GM12865 (cell line): ENCODE measurements at regions not wholly inside any gene's neighbourhood (a gene's known extent, or its start where the extent isn't known, plus 50 kb on each side); places are given as distances from the start of the nearest gene placed in this dataset.

Experiments used
- DNase-seq: peaks from one replicate; pipeline ENCODE4 v3.0.0; 2010; ENCODE audit warnings: low read depth
- H3K4me3 ChIP-seq: 2 replicates; pipeline ENCODE4 v1.5.1; 2011; ENCODE audit warnings: mild to moderate bottlenecking, low read depth, low read length, control low read depth
- TF ChIP-seq, protein P1 (sequence below): IDR thresholded peaks from 2 replicates; pipeline ENCODE4 v1.5.1; 2011; ENCODE audit warnings: low read length, control low read depth, low read depth, inconsistent platforms; ENCODE audit not compliant: insufficient read depth; ENCODE audit errors: missing control alignments

DNA sequence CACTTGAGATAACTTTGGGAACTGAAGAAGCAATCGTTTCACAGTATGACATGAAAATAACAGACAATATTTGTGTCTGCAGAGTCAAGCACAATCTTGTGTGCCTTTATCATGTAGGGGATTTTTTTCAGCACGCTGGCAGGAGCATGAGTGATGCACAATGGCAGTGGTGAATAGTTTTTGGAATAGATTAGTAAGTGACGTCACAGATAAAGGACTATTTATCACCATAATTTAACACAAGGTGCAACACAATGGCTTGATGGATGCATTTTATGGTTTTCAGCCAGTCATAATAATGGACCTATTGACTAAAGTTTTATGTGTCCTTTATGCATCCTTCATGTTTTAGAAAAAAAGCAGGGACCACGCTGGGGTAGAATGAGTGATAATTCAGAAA, 559.8 kb upstream of the FANCL start:
- TF ChIP-seq, protein P1, sequence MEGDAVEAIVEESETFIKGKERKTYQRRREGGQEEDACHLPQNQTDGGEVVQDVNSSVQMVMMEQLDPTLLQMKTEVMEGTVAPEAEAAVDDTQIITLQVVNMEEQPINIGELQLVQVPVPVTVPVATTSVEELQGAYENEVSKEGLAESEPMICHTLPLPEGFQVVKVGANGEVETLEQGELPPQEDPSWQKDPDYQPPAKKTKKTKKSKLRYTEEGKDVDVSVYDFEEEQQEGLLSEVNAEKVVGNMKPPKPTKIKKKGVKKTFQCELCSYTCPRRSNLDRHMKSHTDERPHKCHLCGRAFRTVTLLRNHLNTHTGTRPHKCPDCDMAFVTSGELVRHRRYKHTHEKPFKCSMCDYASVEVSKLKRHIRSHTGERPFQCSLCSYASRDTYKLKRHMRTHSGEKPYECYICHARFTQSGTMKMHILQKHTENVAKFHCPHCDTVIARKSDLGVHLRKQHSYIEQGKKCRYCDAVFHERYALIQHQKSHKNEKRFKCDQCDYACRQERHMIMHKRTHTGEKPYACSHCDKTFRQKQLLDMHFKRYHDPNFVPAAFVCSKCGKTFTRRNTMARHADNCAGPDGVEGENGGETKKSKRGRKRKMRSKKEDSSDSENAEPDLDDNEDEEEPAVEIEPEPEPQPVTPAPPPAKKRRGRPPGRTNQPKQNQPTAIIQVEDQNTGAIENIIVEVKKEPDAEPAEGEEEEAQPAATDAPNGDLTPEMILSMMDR = no peak
- no peak overlapping the region for H3K4me3 ChIP-seq
- DNase-seq = no peak

DNA sequence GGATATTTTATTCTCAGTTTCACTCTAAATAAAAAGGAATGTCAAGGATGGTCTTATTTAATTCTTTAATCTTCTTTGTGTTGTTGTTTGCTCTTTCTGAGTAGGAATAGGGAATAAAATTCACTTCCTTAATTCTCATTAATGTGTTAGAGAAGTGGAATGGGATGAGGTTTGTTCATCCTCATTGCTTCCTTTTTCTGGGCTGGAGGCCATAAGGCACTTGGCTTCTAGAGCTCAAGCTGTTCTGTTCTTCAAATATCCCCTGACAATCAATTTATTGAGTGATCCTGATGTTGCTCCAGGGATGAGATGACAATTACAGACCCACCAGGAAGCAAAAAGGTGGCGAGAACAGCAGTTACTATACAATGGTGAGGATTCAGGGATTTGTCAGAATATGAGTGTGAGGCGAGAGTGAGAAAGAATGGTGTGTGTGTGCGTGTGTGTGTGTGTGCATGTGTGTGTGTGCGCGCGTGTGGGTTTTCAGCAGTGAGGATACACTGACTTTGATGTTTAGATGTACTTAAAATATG, 557.6 kb upstream of the FANCL start:
- TF ChIP-seq, protein P1 = no peak
- DNase-seq = no peak
- no peak overlapping the region for H3K4me3 ChIP-seq

DNA sequence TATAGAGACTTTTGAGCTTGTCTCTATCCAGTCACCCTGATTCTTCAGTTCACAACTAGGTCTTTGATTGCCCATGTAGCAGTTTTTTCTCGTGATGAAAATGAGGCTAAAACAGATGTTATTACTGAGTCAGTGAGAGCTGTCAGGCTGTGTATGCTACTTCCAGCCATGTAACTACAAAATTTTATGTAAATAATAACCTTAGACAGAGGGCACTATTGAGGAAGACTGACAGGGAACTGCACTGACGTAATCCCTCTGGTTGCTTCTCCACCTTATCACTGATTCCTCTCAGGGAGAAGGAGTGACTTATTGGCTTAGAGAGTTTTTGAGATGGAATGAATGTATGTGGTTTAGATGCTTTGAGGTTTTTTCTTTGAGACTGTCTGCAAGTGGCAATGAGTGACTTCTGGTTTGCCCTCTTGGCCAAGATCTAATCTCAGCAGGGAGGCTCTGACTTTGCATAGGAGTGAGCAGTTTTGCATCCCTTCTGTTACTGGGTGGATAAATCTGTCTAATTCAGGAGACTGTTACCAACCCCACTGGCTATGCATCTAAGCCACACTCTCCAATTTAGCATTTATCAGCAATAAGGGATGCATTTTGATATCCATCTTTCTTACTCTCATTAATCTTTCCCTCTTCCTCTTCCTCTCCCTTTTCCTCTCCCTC, 555.2 kb upstream of the FANCL start:
- DNase-seq = no peak
- TF ChIP-seq, protein P1 = no peak

DNA sequence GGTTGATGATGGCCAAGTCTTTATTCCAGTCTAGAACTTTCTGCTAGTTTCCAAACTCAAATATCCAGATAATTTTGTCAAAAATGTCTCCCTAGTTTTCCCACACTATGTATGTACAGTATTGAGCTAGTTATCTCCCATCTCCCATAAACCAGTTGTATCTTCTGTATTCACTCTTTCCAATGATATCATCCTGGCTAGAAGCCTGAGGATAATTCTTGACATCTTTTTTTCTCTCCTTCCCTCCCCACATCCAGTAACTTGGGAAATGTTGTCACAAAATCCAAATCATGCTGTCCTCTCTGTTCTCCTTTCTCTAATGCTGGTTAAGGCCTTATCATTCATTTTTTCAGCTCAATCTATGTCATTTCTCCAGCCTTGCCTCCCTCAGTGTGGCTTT, 553.8 kb upstream of the FANCL start:
- no peak for DNase-seq
- TF ChIP-seq, protein P1 = no peak
- H3K4me3 ChIP-seq = no peak overlapping the region

More for the DNA sequence above, 555.2 kb upstream of the FANCL start:
- no peak overlapping the region for H3K4me3 ChIP-seq

DNA sequence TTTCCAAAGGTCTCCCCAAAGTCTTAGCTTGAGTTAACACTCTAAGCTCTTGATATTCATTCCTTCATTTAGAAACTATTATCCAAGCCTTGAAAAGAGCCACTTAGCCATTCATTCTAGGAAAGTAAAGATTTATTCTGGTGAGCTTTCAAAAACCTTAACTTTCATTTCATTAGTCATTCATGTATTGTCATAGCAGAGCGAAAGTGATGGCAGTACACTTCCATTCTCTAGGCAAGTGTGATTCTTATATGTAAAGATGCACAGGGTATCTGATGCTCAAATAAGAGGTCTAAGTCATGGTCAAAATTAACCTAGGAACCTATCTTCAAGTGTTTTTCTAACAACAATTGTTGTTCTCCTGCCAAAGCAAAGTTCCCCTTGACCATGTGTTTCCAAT, 553.0 kb upstream of the FANCL start:
- no peak for DNase-seq
- TF ChIP-seq, protein P1 = no peak
- H3K4me3 ChIP-seq = no peak overlapping the region

DNA sequence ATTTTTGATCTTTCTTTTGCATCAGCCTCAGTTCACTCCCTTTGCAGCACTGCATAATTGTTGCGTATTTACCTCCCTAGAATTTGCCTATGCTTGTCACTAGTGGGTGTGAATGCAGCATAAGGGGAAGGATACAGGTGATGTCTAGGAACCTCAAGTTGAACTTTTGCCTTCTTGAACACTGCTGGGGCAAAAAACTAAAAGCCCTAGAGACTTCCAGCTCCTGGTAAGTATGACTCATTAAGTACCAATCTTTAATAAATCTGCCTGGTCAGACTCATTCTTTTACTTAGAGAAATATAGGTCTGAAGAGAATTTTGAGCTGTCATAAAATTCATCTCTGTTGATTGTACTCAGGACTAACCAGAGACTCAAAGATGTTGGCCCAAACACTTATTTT, 547.3 kb upstream of the FANCL start:
- no peak overlapping the region for H3K4me3 ChIP-seq
- TF ChIP-seq, protein P1 = no peak
- no peak for DNase-seq

DNA sequence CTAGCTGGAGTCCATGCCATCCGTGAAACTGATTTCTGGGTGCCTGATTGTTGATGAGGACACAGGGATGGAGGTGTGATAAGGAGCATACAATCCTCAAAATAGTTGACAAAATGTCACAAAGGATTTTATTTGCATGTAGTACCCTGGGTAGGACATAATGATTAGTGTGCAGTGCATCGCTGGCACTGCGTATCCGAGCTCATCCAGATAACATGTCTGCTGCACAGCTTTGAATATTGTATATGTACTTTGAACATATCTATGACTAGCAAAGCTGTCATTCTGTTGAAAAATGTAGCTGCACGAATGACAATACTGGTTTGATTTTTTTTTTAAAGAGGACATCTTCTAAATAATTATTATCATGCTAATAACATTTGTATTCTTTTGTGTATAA, 529.7 kb upstream of the FANCL start:
- TF ChIP-seq, protein P1 = no peak
- DNase-seq = no peak
- no peak overlapping the region for H3K4me3 ChIP-seq
